ENCODE measurements at regions not wholly inside any gene's neighbourhood (a gene's known extent, or its start where the extent isn't known, plus 50 kb on each side); places are given as distances from the start of the nearest gene placed in this dataset.

GRCh38 chr3:72542781-72543180 lies 305.5 kb downstream of the SHQ1 start:
- Histone ChIP-seq H3K36me3 (replicated peaks; ENCODE audit: control insufficient read depth, insufficient read depth, low read length) (no peaks in the 10 kb centered on the region), H3K27me3 (ENCODE audit: control insufficient read depth, insufficient read depth, low read length) (no peaks in the 10 kb centered on the region), H3K4me3 (ENCODE audit: insufficient read depth, low read depth, low read length) (no peak overlapping the region)
- no peak for DNase-seq

GRCh38 chr3:72539856-72540255 lies 308.4 kb downstream of the SHQ1 start:
- Histone ChIP-seq H3K36me3 (replicated peaks; ENCODE audit: control insufficient read depth, insufficient read depth, low read length) (no peaks in the 10 kb centered on the region), H3K27me3 (ENCODE audit: control insufficient read depth, insufficient read depth, low read length) (no peaks in the 10 kb centered on the region), H3K4me3 (ENCODE audit: insufficient read depth, low read depth, low read length) (no peak overlapping the region)
- no peak for DNase-seq

GRCh38 chr3:72538070-72538745 lies 310.0 kb downstream of the SHQ1 start:
- DNase-seq = no peak
- H3K27me3 ChIP-seq (ENCODE audit: control insufficient read depth, insufficient read depth, low read length) = no peaks in the 10 kb centered on the region
- no peaks in the 10 kb centered on the region for H3K36me3 ChIP-seq (replicated peaks; ENCODE audit: control insufficient read depth, insufficient read depth, low read length)

GRCh38 chr3:72537448-72537847 lies 310.8 kb downstream of the SHQ1 start:
- DNase-seq = no peak
- Histone ChIP-seq H3K27me3 (ENCODE audit: control insufficient read depth, insufficient read depth, low read length) (no peaks in the 10 kb centered on the region), H3K4me3 (ENCODE audit: insufficient read depth, low read depth, low read length) (no peak overlapping the region), H3K36me3 (replicated peaks; ENCODE audit: control insufficient read depth, insufficient read depth, low read length) (no peaks in the 10 kb centered on the region)

More at GRCh38 chr3:72538070-72538745, 310.0 kb downstream of the SHQ1 start:
- H3K4me3 ChIP-seq (ENCODE audit: insufficient read depth, low read depth, low read length) = no peak overlapping the region

- Histone ChIP-seq H3K36me3 (replicated peaks; ENCODE audit: control insufficient read depth, insufficient read depth, low read length) (no peaks in the 10 kb centered on the region), H3K27me3 (ENCODE audit: control insufficient read depth, insufficient read depth, low read length) (no peaks in the 10 kb centered on the region)
- no peak for DNase-seq
These were observed 311.4 kb downstream of the SHQ1 start for GRCh38 chr3:72536878-72537267.

GRCh38 chr3:72536206-72536877 lies 311.9 kb downstream of the SHQ1 start:
- Histone ChIP-seq H3K27me3 (ENCODE audit: control insufficient read depth, insufficient read depth, low read length) (no peaks in the 10 kb centered on the region), H3K4me3 (ENCODE audit: insufficient read depth, low read depth, low read length) (no peak overlapping the region)
- no peak for DNase-seq

More at GRCh38 chr3:72536878-72537267, 311.4 kb downstream of the SHQ1 start:
- no peak overlapping the region for H3K4me3 ChIP-seq (ENCODE audit: insufficient read depth, low read depth, low read length)

GRCh38 chr3:72535772-72536171 lies 312.5 kb downstream of the SHQ1 start:
- no peaks in the 10 kb centered on the region for H3K36me3 ChIP-seq (replicated peaks; ENCODE audit: control insufficient read depth, insufficient read depth, low read length)
- H3K27me3 ChIP-seq (ENCODE audit: control insufficient read depth, insufficient read depth, low read length) = no peaks in the 10 kb centered on the region
- no peak for DNase-seq
- no peak overlapping the region for H3K4me3 ChIP-seq (ENCODE audit: insufficient read depth, low read depth, low read length)

More at GRCh38 chr3:72536206-72536877, 311.9 kb downstream of the SHQ1 start:
- no peaks in the 10 kb centered on the region for H3K36me3 ChIP-seq (replicated peaks; ENCODE audit: control insufficient read depth, insufficient read depth, low read length)

- Histone ChIP-seq H3K4me3 (ENCODE audit: insufficient read depth, low read depth, low read length) (no peak overlapping the region), H3K36me3 (replicated peaks; ENCODE audit: control insufficient read depth, insufficient read depth, low read length) (no peaks in the 10 kb centered on the region), H3K27me3 (ENCODE audit: control insufficient read depth, insufficient read depth, low read length) (no peaks in the 10 kb centered on the region)
- no peak for DNase-seq
These were observed 314.4 kb downstream of the SHQ1 start for GRCh38 chr3:72533591-72534473.

GRCh38 chr3:72530426-72530825 lies 317.8 kb downstream of the SHQ1 start:
- H3K27me3 ChIP-seq (ENCODE audit: control insufficient read depth, insufficient read depth, low read length) = no peaks in the 10 kb centered on the region
- no peaks in the 10 kb centered on the region for H3K36me3 ChIP-seq (replicated peaks; ENCODE audit: control insufficient read depth, insufficient read depth, low read length)
- DNase-seq = no peak
- H3K4me3 ChIP-seq (ENCODE audit: insufficient read depth, low read depth, low read length) = no peak overlapping the region

GRCh38 chr3:72529081-72529480 lies 319.2 kb downstream of the SHQ1 start:
- DNase-seq = no peak
- no peaks in the 10 kb centered on the region for H3K36me3 ChIP-seq (replicated peaks; ENCODE audit: control insufficient read depth, insufficient read depth, low read length)
- H3K27me3 ChIP-seq (ENCODE audit: control insufficient read depth, insufficient read depth, low read length) = no peaks in the 10 kb centered on the region
- H3K4me3 ChIP-seq (ENCODE audit: insufficient read depth, low read depth, low read length) = no peak overlapping the region

- no peaks in the 10 kb centered on the region for H3K36me3 ChIP-seq (replicated peaks; ENCODE audit: control insufficient read depth, insufficient read depth, low read length)
- H3K27me3 ChIP-seq (ENCODE audit: control insufficient read depth, insufficient read depth, low read length) = no peaks in the 10 kb centered on the region
- H3K4me3 ChIP-seq (ENCODE audit: insufficient read depth, low read depth, low read length) = no peak overlapping the region
- DNase-seq = no peak
These were observed 324.7 kb downstream of the SHQ1 start for GRCh38 chr3:72523429-72524151.

- no peaks in the 10 kb centered on the region for H3K36me3 ChIP-seq (replicated peaks; ENCODE audit: control insufficient read depth, insufficient read depth, low read length)
- DNase-seq = no peak
- H3K4me3 ChIP-seq (ENCODE audit: insufficient read depth, low read depth, low read length) = no peak overlapping the region
- no peaks in the 10 kb centered on the region for H3K27me3 ChIP-seq (ENCODE audit: control insufficient read depth, insufficient read depth, low read length)
These were observed 327.4 kb downstream of the SHQ1 start for GRCh38 chr3:72520690-72521308.

- no peaks in the 10 kb centered on the region for H3K36me3 ChIP-seq (replicated peaks; ENCODE audit: control insufficient read depth, insufficient read depth, low read length)
- DNase-seq = no peak
- no peak overlapping the region for H3K4me3 ChIP-seq (ENCODE audit: insufficient read depth, low read depth, low read length)
- H3K27me3 ChIP-seq (ENCODE audit: control insufficient read depth, insufficient read depth, low read length) = no peaks in the 10 kb centered on the region
These were observed 328.2 kb downstream of the SHQ1 start for GRCh38 chr3:72519946-72520604.

Measured in H7 (cell line).